WI38 (cell line): ENCODE measurements at regions not wholly inside any gene's neighbourhood (a gene's known extent, or its start where the extent isn't known, plus 50 kb on each side); places are given as distances from the start of the nearest gene placed in this dataset.
"Not testable (repeated sequence)": the region's sequence is repeated elsewhere in the genome, so short reads cannot be mapped to it uniquely, and the experiment has no call there.

Source experiments
- H3K4me3 ChIP-seq: 2 replicates; pipeline ENCODE4 v1.5.1; 2011; ENCODE audit warnings: low read depth, mild to moderate bottlenecking, control low read depth, low read length
- TF ChIP-seq, protein P1 (sequence below): IDR thresholded peaks from 2 replicates; pipeline ENCODE4 v1.5.1; 2012; ENCODE audit warnings: low read depth, mild to moderate bottlenecking, control low read depth, low read length

DNA sequence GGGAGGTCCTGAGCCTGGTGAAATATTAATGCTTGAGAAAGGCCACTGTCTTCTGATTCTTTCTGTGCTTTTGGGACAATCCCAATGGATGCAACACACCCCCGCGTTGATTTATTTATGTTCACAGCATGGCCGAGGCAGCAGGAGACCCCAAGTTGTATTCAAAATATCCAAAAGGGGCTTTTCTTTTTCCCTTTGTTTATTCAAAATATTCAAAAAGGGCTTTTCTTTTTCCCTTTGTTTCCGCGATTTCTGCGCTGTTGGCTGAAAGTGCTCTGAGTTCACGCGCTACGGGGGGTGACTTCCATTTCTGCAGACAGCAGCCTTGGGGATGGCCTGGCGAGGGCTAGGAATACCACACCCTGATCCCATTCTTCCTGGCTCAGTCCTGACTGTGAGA lies 59.5 kb upstream of the PPP2R3B start:
- TF ChIP-seq, protein P1, sequence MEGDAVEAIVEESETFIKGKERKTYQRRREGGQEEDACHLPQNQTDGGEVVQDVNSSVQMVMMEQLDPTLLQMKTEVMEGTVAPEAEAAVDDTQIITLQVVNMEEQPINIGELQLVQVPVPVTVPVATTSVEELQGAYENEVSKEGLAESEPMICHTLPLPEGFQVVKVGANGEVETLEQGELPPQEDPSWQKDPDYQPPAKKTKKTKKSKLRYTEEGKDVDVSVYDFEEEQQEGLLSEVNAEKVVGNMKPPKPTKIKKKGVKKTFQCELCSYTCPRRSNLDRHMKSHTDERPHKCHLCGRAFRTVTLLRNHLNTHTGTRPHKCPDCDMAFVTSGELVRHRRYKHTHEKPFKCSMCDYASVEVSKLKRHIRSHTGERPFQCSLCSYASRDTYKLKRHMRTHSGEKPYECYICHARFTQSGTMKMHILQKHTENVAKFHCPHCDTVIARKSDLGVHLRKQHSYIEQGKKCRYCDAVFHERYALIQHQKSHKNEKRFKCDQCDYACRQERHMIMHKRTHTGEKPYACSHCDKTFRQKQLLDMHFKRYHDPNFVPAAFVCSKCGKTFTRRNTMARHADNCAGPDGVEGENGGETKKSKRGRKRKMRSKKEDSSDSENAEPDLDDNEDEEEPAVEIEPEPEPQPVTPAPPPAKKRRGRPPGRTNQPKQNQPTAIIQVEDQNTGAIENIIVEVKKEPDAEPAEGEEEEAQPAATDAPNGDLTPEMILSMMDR: no peak
- H3K4me3 ChIP-seq: no peak overlapping the region

DNA sequence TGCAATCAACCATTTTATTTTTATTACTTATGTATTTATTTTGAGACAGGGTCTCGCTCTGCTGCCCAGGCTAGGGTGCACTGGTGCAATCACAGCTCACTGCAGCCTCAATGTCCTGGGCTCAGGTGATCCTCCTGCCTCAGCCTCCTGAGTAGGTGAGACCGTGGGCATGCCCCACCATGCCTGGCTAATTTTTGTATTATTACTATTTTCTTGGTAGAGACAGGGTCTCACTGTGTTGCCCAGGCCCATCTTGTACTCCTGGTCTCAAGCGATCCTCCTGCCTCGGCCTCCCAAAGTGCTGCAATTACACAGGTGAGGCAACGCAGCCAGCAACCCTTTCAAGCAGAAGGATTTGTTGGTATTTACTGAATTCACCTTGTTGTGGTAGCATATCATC lies 60.3 kb upstream of the PPP2R3B start:
- no peak overlapping the region for H3K4me3 ChIP-seq
- TF ChIP-seq, protein P1: no peak

DNA sequence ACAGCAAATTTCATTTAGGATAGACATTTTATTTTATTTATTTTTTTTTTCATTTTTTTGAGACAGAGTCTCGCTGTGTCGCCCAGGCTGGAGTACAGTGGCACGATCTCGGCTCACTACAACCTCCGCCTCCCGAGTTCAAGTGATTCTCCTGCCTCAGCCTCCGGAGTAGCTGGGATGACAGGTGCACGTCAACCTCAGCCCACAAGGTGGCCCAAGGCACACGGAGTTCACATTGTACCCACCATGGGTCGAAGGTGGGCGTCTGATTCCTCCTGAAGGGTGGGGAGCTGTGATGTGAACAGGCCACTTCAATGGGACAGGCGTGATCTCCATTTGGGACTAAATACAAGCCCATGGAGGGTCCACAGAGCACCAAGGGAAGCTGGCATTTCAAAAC lies 65.0 kb upstream of the PPP2R3B start:
- not testable (repeated sequence) for H3K4me3 ChIP-seq

DNA sequence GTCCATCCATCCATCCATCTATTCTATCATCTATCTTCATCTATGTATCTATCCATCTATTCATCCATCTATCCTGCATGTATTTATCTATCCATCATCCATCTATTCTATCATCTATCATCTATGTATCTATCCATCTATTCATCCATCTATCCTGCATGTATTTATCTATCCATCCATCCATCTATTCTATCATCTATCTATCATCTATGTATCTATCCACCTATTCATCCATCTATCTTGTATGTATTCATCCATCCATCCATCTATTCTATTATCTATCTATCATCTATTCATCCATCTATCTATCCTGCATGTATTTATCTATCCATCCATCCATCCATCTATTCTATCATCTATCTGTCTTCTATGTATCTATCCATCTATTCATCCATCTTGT lies 65.9 kb upstream of the PPP2R3B start:
- TF ChIP-seq, protein P1: no peak
- H3K4me3 ChIP-seq: no peak overlapping the region

DNA sequence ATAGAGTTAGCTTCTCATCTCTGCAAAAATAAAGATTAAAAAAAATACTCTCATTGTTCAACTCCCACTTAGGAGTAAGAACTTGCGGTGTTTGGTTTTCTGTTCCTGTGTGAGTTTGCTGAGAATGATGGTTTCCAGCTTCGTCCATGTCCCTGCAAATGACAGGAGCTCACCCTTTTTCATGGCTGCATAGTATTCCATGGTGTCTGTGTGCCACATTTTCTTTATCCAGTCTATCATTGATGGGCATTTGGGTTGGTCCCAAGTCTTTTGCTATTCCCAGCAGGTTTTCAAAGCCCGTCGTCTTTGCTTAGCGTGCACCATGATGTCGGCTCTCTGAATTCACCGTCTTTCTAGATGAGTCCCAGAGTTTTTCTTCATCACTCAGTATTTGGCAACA lies 67.8 kb upstream of the PPP2R3B start:
- H3K4me3 ChIP-seq: not testable (repeated sequence)

DNA sequence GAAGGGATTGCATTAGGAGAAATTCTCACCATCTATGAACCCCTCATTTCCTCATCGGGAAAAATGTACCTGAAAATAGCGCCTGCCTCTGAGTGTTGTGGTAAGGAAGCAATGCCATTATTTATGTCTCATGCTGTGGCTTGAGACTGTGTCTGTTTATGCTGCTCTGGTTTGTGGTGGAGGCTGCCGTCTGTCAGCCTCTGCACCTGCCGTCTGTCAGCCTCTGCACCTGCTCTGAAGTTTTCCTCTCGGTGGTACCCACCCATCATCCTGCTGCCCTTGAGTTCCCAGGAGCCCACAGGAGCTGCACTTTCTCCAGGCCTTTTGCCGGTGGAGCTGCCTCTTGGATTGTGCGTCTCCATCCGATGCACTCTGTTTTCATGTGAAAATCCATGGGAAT lies 68.5 kb upstream of the PPP2R3B start:
- no peak overlapping the region for H3K4me3 ChIP-seq
- TF ChIP-seq, protein P1: no peak

DNA sequence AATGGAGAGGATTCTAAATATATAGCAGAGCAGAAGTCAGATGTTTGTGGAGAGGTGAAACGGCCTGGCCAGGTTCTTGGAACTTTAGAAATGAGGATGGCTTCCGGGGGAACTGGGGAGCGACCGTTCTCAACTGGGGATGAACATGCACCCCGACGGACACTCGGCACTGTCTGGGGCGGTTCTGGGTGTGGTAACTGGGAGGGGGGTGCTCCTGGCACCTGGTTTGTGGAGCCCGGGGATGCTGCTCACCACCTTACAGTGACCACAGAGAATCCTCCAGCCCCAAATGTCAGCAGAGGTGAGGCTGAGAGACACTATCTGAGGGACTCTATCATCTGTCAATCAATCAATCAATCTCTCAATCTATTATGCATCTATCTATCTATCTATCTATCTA lies 69.0 kb upstream of the PPP2R3B start:
- H3K4me3 ChIP-seq: no peak overlapping the region
- TF ChIP-seq, protein P1: no peak

DNA sequence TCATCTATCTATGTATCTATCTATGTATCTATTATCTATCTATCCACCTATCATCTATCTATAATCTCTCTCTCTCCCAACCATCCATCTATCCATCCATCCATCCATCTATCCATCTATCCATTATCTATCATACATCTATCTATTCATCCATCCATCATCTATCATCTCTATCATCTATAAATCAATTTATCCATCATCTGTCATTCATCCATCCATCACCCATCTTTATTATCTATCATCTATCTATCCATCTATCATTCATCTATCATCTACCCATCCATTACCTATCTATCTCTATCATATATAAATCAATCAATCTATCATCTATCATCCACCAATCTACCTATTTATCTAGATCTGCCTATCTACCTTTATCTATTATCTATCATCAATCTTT lies 69.4 kb upstream of the PPP2R3B start:
- H3K4me3 ChIP-seq: no peak overlapping the region
- TF ChIP-seq, protein P1: no peak
